Limb (tissue), 2 donors: ENCODE measurements at regions not wholly inside any gene's neighbourhood (a gene's known extent, or its start where the extent isn't known, plus 50 kb on each side); places are given as distances from the start of the nearest gene placed in this dataset.
"Not testable (repeated sequence)": the region's sequence is repeated elsewhere in the genome, so short reads cannot be mapped to it uniquely, and the experiment has no call there.

Source experiments
- DNase-seq, 2 donors: peaks; one replicate each; pipeline ENCODE4 v3.0.0-alpha.2; 2016; ENCODE audit errors: extremely low spot score in 2 of 2

- DNase-seq, result no peak
These were observed 153.8 kb downstream of the DEPDC1B start for GRCh38 chr5:60546207-60546606.

- no peak for DNase-seq
These were observed 154.4 kb downstream of the DEPDC1B start for GRCh38 chr5:60545551-60545950.

GRCh38 chr5:60544142-60544541, 155.8 kb downstream of the DEPDC1B start:
- no peak for DNase-seq

GRCh38 chr5:60541980-60542379, 158.0 kb downstream of the DEPDC1B start:
- no peak for DNase-seq

- DNase-seq, result no peak
These were observed 158.8 kb downstream of the DEPDC1B start for GRCh38 chr5:60540856-60541805.

- DNase-seq, result no peak
These were observed 160.8 kb downstream of the DEPDC1B start for GRCh38 chr5:60538955-60539866.

GRCh38 chr5:60538426-60538825, 161.5 kb downstream of the DEPDC1B start:
- no peak for DNase-seq

GRCh38 chr5:60535951-60536350, 164.0 kb downstream of the DEPDC1B start:
- DNase-seq, result no peak

GRCh38 chr5:60535198-60535597, 164.8 kb downstream of the DEPDC1B start:
- DNase-seq, result no peak

- no peak for DNase-seq
These were observed 166.2 kb downstream of the DEPDC1B start for GRCh38 chr5:60533789-60534188.

GRCh38 chr5:60532796-60533195, 167.2 kb downstream of the DEPDC1B start:
- DNase-seq, result not testable (repeated sequence)

GRCh38 chr5:60530144-60530848, 169.7 kb downstream of the DEPDC1B start:
- DNase-seq, result not testable (repeated sequence)

- DNase-seq, result no peak
These were observed 171.0 kb downstream of the DEPDC1B start for GRCh38 chr5:60529001-60529400.

GRCh38 chr5:60527072-60527471, 172.9 kb downstream of the DEPDC1B start:
- DNase-seq, result no peak

- DNase-seq, result no peak
These were observed 173.6 kb downstream of the DEPDC1B start for GRCh38 chr5:60526336-60526875.

GRCh38 chr5:60522292-60522905, 177.6 kb downstream of the DEPDC1B start:
- DNase-seq, result no peak

GRCh38 chr5:60521376-60522291, 178.3 kb downstream of the DEPDC1B start:
- no peak for DNase-seq

GRCh38 chr5:60520451-60521227, 179.3 kb downstream of the DEPDC1B start:
- no peak for DNase-seq

- DNase-seq, result no peak
These were observed 180.6 kb downstream of the DEPDC1B start for GRCh38 chr5:60519372-60519771.
